ENCODE measurements at regions not wholly inside any gene's neighbourhood (a gene's known extent, or its start where the extent isn't known, plus 50 kb on each side); places are given as distances from the start of the nearest gene placed in this dataset.

DNA sequence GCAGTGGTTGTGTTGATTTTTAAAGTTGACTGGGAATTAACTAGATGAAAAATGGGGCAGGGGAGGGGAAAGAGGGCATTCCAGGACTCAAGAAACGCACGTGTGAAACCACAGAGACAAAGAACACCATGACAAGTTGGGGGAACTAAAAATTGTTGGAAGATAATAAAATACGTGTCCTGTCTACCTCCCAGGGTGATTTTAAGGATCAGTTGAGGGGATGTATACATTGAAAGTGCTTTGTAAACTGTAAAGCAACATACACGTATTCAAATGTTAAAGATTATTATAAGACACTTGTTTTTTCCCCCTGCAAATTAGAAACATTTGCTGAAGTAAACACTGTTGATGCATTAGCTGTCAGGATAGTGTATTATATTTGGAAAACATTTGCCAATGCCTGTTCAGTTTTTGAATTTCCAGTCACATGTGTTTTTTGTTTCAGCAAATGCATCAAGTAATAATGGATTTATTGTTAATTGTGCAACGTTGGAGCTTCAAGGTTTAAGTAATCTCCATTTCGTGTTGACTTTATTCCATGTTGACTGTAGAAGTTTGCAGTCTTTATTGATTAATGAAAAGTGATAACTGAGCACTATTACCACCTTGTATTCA is 412.7 kb downstream of the ACTL7B start:
- peak; percentile 83 for DNase-seq (ENCODE audit: low read depth)
- H3K4me3 ChIP-seq (ENCODE audit: low read length), result no peak overlapping the region
- TF ChIP-seq, protein P1, sequence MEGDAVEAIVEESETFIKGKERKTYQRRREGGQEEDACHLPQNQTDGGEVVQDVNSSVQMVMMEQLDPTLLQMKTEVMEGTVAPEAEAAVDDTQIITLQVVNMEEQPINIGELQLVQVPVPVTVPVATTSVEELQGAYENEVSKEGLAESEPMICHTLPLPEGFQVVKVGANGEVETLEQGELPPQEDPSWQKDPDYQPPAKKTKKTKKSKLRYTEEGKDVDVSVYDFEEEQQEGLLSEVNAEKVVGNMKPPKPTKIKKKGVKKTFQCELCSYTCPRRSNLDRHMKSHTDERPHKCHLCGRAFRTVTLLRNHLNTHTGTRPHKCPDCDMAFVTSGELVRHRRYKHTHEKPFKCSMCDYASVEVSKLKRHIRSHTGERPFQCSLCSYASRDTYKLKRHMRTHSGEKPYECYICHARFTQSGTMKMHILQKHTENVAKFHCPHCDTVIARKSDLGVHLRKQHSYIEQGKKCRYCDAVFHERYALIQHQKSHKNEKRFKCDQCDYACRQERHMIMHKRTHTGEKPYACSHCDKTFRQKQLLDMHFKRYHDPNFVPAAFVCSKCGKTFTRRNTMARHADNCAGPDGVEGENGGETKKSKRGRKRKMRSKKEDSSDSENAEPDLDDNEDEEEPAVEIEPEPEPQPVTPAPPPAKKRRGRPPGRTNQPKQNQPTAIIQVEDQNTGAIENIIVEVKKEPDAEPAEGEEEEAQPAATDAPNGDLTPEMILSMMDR (conservative IDR thresholded peaks at IDR 0.05; ENCODE audit: low read length), result no peak

DNA sequence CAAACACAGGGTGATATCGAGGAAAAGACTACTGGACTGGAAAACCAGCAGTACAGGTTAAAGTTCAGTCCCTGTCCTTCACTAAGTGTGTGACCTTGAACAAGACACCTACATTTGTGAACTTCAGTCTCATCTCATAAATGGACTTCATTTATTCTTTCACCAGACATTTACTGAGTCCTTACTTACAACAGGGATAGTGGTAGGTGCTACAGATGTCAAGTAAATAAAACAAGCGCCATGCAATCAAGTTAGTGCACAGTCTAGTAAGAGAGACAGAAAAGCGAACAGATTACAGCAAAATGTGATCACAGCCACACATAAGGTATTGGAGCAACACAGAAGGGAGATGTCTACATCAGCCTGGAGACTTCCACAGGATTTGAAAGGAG is 413.2 kb downstream of the ACTL7B start:
- no peak for DNase-seq (ENCODE audit: low read depth)
- H3K4me3 ChIP-seq (ENCODE audit: low read length), result no peak overlapping the region
- TF ChIP-seq, protein P1 (conservative IDR thresholded peaks at IDR 0.05; ENCODE audit: low read length), result no peak

DNA sequence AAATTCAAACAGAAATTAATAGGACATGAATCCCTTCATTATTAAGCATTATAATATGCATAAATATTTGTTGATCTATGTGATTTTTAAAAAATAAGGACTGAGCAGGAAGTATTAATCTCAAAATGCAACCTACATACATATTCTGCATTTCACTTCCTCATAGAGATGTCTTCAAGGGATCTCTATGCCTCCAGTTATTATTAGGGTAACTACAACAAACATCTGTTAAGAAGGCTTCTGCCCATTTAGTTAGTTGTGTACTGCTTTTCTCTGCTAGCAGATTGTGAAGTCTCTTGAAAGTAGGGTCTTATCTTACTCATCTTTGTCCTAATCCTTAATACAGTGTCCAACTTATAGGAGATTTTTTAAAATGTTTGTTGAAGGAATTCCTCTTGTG is 414.1 kb downstream of the ACTL7B start:
- TF ChIP-seq, protein P1 (conservative IDR thresholded peaks at IDR 0.05; ENCODE audit: low read length), result no peak
- H3K4me3 ChIP-seq (ENCODE audit: low read length), result no peak overlapping the region
- DNase-seq (ENCODE audit: low read depth), result no peak

DNA sequence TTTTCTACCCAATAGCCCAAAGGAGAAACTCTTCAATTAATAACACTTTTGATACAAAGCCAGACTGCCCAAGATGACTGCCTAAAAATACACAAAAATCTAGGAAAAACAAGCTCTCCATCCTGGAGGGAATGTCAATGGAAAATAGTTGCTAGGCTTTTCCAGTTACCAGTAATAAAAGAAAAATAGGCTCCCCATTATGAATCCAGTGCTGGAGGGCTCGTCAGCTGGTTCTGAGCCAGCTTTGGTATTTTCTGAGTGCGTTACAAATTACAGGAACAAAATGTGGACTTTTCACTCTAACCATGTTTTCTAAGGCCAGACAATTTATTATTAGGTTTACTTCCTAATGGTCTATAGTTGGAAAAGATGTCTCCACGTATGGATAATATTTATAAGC is 414.5 kb downstream of the ACTL7B start:
- no peak for DNase-seq (ENCODE audit: low read depth)
- no peak overlapping the region for H3K4me3 ChIP-seq (ENCODE audit: low read length)
- TF ChIP-seq, protein P1 (conservative IDR thresholded peaks at IDR 0.05; ENCODE audit: low read length), result no peak

DNA sequence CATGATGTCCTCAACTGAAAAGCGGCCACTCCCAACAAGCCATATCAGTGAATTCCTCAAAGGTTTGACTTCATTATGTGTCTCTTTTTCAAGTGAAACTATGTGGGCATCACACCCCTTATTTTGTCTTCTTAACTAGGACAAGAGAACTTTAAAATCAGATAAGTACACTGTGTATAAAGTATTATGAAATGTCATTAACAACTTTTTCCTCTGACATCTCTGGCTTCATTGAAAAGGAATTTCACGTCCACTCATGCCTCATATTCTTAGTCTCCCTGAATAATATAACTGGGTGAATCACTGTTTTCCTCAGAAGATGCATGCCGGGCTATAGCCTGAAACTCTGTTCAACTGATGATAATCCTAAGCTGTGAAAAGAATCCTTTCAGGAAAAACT is 415.8 kb downstream of the ACTL7B start:
- peak; percentile 75 for DNase-seq (ENCODE audit: low read depth)

DNA sequence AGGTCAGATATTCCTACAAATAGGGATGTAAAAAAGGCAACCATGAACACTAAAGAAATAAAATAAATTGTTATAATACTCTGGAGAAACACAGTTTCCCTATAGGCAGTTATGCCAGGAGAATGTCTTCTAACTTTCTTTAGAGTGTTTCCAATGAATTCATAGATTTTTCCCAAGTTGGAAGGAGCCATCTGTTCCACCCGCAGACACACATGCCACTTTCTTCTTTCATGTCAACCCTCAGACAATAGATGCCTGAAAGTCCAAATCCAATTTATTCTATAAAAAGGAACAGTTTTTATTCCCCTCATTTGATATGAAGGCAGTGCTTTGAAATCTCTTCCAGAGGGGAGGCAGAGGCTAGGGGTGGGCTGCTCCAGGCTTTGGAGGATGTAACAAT is 418.1 kb downstream of the ACTL7B start:
- TF ChIP-seq, protein P1 (conservative IDR thresholded peaks at IDR 0.05; ENCODE audit: low read length), result no peak
- no peak for DNase-seq (ENCODE audit: low read depth)
- H3K4me3 ChIP-seq (ENCODE audit: low read length), result no peak overlapping the region

More for the DNA sequence above, 415.8 kb downstream of the ACTL7B start:
- no peak overlapping the region for H3K4me3 ChIP-seq (ENCODE audit: low read length)
- TF ChIP-seq, protein P1 (conservative IDR thresholded peaks at IDR 0.05; ENCODE audit: low read length), result no peak

DNA sequence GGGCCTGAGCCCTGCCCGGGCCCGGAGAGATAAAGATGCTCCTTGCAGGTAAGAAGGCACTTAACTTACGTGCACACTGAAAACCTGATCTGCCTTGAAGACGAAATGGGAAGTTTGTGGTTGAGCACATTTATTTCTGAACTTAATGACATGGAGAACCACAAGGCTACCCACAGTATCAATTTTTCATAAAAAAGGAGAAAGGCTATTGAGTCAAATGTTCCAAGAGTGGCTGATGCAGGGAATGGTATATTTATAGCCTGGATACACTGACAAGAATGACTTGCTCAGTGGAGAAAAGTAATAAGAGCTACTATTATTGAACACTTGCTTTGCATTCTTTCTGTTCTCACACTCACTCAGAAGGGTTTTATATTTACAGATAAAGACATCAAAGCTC is 419.3 kb downstream of the ACTL7B start:
- H3K4me3 ChIP-seq (ENCODE audit: low read length), result no peak overlapping the region
- DNase-seq (ENCODE audit: low read depth), result no peak
- TF ChIP-seq, protein P1 (conservative IDR thresholded peaks at IDR 0.05; ENCODE audit: low read length), result no peak

Measured in AG10803 (cell line).